Stimulated activated CD8-positive, alpha-beta memory T cell treated with anti-CD3 and anti-CD28 coated beads, Interleukin-15, amount 100 ng/mL, for 1 hour (primary cell): ENCODE measurements at regions not wholly inside any gene's neighbourhood (a gene's known extent, or its start where the extent isn't known, plus 50 kb on each side); places are given as distances from the start of the nearest gene placed in this dataset.

ENCODE experiments used
- DNase-seq: peaks from one replicate; pipeline ENCODE4 v3.0.0-alpha.2; 2020; ENCODE audit warnings: low read depth

DNA sequence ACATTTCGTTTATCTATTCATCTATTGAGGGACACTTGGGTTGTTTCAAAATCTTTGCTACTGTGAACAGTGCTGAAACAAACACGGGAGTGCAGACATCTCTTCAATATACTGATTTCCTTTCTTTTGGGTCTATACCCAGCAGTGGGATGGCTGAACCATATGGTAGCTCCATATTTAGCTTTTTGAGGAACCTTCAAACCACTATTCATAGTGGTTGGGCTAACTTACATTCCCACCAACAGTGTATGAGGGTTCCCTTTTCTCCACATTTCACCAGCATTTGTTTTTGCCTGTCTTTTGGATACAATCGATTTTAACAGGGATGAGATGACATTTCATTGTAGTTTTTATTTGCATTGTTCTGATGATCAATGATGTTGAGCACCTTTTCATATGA lies 798.2 kb downstream of the UQCRFS1 start:
- no peak for DNase-seq

DNA sequence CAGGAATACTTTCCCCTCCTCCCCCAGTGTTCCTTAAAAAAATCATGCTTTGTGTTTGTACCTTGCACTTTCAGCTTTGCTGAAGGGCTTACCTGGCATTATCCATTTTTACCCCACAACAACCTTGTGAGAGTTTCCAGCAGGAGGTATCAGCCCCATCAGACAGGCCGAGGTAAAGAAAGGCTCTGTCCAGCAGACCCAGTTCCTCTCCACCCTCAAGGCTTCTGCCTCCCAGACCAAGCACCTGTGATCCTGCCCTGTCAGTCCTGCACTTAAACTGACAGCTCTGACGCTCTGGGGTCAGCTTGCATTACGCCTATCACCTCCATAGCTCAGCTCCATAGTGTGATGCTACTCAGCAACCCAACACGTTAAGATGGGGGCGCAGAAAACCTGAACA lies 803.1 kb downstream of the UQCRFS1 start:
- no peak for DNase-seq

DNA sequence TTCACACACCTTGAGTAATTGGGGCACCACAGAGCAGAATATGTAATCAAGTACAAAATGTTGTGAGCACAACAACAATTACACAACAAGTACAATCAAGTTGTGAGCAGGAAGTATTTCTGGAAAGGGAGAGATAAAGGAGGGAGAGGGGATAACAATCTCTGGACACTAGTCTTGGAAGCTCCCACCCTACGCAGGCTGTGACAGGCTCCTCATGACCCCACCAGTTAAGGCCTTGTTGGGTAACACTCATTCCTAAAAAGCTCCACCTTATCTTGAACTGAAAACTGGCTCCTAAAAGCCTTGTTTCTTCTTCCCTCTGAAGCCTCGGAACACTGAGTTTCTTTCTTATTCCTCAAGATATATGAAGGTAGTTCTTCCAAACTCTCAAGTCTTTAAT lies 806.0 kb downstream of the UQCRFS1 start:
- no peak for DNase-seq

DNA sequence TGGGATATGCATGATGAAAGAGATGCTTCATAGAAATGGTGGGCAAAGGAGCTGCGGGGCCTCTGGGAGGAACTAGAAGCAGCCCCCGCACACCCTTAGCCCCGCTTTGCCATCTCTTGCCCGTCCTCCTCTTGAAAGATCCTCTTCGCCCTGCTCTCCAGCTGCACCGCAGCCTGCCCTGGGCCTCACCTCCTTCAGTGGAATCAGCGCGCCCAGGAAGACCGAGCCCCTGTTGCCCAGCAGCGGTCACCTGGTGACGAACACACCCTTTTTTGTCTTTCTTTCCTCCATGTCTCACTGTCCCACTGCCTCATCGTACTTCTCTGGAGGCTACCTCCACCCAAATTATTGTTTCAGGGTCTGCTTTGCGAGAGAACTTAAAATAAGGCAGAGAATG lies 807.6 kb downstream of the UQCRFS1 start:
- DNase-seq = no peak

DNA sequence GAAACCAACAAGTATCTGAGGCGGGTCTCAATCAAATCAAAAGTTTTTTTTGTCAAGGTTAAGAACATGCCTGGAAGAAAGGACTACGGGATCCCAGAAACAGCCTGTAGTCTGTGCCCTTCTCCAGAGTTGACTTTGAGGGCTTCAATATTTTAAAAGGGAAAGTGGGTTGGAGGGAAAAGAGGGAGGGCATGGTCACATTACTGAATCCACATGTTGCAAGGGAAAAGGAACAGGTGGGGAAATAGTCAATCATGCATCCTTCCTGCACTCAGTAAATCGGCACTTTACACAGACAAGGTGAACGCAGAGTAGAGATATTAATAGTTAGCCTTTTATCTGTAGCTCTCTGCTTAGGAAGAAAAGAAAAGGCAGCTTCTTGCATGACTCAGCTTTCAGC lies 808.5 kb downstream of the UQCRFS1 start:
- DNase-seq = no peak

DNA sequence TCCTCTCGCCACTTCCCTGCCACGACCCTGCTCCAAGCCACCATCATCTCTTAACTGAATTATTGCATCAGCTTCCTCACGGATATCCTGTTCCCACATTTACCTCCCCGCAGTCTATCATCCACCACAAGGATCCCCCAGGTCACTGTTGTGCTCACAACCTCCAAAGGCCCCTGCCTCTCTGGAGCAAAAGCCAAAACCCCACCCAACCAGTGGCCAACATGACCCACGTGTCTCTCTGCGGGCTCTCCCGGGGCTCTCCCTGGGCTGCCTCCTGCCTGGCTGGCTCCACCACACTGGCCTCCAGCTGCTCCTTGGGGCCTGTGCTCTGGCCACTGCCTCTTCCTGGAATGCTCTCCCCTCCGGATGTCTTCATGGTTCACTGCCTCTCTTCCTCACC lies 809.3 kb downstream of the UQCRFS1 start:
- no peak for DNase-seq

DNA sequence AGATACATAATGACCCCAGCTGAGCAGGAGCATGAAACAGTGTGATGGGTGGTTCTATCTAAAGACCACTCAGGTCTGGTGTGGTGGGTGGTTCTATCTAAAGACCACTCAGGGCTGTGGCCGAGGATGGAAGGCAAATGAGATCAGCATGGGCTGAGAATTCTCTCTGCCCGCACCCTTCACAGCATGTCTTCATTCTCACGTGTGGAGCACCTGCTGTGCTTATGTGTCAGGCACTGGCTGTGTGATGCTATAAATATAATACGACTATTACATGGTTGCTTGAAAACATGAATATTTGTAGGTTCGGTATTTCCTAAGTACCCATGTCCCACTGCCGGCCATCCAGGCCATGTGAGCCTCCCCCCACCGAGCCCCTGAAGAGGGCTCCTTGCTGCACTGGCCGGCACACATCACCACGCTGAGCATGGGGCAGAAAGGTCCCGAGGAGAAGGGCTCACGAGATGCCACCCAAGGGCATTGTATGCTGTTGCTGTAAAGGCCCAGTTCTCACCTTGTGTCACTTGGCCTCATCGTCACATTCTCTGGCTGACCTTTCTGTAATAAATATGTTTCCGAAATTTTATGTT lies 810.2 kb downstream of the UQCRFS1 start:
- DNase-seq = no peak

DNA sequence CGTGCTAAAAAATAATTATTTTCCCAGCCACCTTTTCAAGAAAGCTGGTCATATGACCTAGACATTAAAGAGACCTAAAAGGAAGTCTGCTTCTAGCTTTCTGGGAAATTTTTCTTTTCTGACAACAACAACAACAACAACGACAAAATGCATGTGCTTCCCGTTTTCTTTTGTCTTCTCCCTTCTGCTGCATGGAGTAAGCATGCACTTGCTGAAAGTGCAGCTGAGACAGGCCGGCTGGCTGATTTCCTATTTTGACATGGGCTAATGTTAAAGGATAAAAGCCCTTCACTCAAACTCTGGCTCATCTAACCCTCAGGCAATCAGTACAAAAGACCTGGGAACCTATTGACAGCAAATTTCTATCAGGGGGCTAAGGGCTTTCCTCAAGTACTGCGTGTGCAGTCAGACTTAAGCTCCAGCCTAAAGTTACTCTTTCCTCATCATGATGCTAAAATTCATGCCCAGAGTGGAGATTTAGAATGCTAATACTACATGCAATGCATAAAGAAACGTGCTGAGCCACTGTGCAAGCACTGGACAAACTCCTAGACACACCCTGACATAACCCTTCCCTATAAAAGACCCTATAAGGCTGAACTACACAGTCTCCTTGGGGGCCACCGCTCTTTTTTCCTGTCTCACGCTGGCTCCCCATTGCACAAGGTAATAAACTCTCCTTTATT lies 811.1 kb downstream of the UQCRFS1 start:
- no peak for DNase-seq

DNA sequence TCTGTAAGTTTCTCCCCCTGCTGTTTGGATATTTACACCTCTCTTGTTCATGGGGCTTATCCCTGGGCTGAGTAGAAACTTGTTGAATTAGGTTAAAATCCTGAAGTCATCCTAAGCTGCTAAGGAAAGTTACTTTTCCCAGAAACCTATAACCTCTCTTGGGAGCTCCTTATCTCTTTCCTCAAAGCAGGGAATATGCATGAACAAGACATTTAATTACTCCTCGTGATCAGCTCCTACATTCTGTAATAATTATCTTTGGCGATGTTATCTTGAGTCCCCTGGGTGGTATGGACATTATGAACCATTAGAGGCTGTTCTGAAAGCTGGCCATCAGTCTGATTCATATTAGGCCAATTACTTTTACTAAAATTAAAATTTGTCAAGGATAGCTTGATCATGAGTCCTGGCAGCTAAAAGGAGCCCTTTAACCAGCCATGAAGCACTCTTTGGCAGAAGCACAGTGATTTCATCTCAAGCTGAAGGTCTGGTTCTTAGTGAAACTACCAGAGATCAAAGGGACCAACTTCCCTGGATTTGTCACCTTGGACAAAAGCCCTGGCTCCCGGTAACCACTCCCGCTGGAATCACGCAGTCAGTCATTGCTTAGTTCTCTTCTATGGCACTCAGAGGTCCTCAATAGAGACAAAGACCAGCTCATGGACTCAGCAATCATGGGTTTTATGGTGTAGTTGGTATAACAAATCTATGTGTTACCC lies 811.8 kb downstream of the UQCRFS1 start:
- no peak for DNase-seq

DNA sequence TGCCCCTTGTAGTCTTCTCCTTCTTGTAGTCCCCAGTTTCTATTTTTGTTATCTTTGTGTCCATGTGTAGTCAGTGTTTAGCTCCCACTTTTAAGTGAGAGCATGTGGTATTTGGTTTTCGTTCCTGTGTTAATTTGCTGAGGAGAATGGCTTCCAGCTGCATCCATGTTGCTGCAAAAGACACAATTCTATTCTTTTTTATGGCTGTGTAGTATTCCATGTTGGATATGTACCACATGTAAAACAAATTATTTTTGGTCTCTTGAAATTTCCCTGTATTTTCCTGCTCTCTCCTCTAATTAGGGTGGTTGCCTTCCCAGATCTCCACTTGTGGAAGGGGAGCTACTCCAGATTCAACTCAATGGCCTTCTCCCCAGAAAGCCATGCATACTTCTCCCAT lies 813.8 kb downstream of the UQCRFS1 start:
- DNase-seq = no peak

DNA sequence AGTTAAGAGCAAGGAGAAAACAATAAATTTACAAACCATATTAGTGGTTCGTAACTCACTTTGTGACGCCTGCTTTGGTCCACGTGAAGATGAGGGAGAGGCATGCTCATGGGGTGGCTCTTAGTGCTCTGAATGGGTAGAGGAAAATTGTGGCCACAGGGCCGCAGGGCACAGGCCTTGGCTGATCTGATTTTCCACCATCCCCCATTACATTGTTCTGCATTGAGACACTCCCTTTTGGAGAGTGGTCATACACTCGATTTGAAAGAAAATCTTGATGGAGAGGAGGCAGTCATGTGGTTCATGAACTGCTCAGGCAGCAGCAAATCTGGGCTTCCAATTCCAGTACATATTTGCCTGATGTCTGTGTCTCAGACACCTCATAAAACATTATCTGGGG lies 815.2 kb downstream of the UQCRFS1 start:
- DNase-seq = no peak

DNA sequence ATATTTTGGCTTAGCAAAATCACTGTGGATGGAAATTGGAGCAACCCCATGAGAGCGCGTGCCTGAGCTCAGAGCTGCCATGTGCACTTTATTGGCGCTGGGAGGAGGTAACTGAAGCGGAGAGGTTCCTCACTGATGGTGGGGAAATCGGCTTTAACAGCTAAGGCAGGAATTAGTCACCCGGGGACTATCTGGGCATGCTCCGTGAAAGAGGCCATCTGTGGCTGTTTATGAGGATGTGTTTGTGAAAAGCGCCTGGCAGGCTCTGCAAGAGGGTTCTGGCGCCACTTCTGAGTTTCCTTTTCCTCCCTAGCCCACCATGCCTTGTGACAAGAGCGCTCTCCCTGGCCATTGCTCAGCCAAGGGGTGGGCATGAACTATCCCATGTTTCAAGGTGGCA lies 815.6 kb downstream of the UQCRFS1 start:
- DNase-seq = no peak

DNA sequence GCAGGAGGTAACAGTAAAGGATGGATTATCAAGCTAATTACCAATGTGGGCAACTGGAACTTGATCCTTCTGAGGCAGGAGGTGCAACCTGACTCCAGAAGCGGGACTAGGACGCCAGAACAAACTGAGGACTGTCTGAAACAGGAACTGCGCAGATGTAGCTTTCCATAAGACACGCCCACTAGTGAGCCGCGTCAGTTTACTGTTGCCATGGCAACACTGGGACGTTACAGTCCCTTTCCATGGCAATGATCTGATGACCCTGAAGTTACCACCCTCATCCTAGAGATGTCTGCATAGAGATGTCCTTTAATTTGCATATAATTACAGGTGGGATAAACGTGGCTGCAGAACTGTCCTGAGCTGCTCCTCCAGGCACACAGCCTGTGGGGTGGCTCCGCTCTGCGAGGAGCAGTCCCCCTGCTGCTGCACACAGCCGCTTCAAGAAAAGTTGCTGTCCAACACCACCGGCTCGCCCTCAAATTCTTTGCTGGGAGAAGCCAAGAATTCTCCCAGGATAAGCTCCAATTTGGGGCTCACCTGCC lies 816.6 kb downstream of the UQCRFS1 start:
- DNase-seq = no peak

DNA sequence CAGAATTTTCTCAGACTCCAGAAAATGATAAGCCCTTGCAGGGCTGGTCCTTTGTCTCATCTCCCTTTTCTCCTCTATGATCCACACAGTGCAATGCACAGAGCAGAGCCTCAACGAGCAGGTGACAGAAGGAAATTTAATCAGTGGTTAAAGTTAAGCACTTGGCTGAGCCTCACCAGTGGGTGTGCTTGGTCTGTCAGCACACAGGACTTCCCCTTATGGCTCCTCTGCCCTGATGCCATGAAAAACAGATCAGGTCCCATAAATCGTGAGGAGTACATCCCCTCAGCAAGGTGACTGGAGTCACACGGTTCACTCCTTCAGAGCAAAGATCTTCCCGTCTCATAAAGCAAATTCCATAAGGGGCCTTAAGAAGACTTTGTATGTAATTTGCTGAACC lies 818.2 kb downstream of the UQCRFS1 start:
- no peak for DNase-seq

DNA sequence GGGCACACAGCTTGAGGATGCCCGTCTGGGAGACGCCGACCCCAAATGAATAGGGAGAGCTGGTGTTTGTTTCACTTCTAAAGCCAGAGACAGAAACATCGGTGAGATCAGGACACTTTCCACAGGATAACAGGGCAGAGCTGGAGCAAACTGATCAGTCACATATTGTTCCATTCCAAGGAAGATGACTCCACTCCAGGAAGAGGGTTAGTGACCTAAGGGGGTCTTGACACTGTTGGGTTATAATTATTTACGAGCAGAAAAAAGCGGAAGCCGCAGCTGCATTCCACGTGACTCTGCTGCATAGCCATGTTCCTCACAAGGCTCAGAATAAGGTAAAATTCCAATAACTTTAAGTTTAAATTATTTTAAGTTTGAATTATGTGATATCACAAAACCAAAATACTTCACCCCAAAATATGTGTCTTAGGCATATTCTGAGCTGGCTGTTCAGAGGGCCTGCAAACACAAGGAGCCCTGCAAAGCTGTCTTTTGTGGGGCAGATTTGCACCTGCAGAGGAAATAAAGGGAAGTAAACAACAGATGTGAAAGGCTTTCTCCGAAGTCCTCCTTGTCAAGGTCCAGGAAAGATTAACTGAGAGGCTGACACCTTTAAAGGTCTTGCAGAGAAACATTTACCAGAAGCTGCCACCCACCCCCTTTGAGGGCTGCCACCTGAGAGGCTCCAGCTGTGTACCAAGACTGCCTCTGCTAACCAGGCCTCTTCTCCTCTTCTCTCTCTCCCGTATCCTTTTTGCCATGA lies 819.2 kb downstream of the UQCRFS1 start:
- no peak for DNase-seq

DNA sequence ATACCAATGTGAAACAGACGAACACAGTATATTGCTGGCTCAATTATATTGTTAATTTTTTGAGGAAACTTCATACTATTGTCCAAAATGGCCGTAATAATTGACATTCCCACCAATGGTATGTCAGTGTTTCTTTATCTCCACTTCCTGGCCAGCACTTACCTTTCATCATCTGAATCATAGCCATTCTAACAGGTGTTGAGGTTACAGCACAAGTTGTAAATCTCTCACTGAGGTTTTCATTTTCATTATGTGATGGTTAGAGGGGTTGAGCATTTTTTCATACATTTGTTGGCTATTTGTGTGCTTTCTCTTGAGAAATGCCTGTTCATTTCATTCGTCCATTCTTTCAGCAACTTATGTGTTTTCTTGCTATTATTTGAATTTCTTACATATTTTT lies 824.0 kb downstream of the UQCRFS1 start:
- no peak for DNase-seq

DNA sequence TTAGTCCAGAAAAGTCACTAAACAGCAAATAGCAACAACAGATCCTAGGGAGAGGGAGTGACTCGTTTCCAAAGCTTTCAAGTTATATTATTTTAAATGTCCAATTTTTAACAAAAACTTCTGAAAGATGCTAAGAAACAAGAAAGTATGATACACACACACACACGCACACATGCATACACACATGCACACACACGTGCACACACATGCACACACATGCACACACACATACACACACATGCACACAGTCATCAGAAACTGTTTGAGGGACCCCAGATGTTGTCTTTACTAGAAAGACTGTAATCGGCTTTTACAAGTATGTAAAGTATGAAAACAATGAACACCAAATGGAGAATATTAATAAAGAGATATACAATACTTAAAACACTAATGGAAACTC lies 825.4 kb downstream of the UQCRFS1 start:
- no peak for DNase-seq

DNA sequence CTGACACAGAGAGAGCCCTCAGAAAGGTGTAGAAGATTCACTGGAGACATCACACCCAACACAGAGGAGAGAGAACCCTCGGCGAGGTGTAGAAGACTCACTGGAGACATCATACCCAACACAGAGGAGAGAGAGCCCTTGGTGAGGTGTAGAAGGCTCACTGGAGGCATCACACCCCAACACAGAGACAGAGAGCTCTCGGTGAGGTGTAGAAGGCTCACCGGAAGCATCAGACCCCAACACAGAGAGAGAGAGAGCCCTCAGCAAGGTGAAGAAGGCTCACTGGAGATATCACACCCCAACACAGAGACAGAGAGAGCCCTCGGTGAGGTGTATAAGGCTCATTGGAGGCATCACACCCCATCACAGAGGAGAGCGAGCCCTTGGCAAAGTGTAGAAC lies 826.5 kb downstream of the UQCRFS1 start:
- DNase-seq = no peak

DNA sequence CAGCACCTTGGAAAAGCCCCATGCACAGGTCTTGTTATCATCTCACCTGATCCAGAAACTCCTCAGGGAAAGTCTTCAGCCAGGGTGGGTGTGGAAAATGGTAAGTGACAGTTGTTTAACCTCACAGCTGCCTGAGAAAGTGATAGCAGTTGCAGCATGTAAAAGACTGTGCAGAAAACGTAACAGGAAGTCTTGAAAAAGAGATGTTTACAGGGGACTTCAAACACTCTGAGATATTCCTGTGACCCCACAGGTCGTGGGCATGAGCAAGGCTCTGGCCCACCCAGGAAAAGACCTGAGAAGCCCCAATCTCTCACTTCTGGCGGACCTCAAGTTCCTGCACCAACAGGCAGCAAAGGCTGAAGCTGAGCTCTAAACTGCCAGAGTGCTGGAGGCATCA lies 826.9 kb downstream of the UQCRFS1 start:
- DNase-seq = no peak

DNA sequence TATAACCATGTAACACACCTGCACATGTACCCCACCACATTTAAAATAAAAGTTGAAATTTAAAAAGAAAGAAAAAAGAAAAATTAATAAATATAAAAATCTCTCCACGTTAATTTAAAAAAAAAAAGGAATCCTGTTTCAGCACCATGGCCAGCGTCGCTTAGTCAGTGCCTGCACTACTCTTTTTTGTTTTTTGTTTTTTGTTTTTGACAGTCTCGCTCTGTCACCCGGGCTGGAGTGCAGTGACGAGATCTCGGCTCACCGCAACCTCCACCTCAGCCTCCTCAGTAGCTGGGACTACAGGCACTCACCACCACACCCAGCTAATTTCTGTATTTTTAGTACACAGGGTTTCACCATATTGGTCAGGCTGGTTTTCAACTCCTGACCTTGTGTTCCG lies 835.9 kb downstream of the UQCRFS1 start:
- no peak for DNase-seq

DNA sequence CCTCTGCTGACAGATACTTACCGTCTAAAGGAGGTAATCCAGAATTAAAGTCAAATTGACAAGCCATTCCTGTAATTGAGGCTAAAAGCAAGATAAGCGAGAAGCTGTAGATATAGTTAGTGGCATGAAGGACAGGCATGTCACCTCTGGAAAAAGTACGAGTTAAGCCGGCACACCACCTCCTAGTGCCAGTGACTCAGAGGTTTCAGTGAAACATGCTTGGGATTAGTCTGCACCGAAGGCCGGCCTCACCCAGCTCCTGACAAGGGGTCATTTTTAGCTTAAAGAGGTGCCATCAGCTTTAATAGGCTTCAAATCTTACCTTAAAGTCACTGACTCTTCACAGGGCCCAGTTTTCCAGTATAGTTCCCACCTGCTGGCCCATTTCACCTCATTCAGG lies 838.0 kb downstream of the UQCRFS1 start:
- no peak for DNase-seq

DNA sequence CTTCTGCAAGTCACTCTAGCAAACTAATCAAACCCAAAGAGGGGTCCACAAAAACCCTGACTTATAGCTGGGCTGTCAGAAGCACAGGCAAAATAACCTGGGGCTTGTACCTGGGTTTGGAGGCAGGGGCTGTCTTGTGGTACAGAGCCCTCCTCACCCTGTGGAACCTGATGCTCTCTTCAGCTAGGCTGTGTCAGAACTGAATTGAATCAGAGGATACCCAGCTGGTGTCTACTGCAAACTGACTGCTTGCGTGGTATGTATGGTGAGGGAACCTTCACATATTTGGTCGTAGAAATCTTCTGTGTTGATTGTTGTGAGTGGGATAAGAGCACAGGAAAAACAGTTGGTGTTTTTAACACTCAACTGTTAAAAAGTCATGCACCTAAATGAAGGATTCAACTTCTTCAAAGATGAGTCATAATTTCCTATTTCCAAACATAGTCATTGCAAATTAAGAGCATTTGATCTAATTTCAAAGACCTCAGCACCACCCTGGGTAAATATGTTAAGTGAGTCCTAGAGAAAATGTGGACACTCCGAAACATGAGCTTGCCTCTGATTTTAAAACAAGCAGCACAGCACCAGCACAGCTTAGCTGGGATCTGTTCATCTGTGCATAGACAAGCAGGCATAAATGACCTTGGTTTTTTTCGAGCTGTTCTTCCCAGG lies 840.2 kb downstream of the UQCRFS1 start:
- no peak for DNase-seq
